ENCODE measurements at regions not wholly inside any gene's neighbourhood (a gene's known extent, or its start where the extent isn't known, plus 50 kb on each side); places are given as distances from the start of the nearest gene placed in this dataset.

GRCh38 chr2:188786368-188786841 lies 187.8 kb upstream of the COL3A1 start:
- no peak for TF ChIP-seq POLR2A (IDR thresholded peaks at IDR 0.05)
- TF ChIP-seq, protein P1, sequence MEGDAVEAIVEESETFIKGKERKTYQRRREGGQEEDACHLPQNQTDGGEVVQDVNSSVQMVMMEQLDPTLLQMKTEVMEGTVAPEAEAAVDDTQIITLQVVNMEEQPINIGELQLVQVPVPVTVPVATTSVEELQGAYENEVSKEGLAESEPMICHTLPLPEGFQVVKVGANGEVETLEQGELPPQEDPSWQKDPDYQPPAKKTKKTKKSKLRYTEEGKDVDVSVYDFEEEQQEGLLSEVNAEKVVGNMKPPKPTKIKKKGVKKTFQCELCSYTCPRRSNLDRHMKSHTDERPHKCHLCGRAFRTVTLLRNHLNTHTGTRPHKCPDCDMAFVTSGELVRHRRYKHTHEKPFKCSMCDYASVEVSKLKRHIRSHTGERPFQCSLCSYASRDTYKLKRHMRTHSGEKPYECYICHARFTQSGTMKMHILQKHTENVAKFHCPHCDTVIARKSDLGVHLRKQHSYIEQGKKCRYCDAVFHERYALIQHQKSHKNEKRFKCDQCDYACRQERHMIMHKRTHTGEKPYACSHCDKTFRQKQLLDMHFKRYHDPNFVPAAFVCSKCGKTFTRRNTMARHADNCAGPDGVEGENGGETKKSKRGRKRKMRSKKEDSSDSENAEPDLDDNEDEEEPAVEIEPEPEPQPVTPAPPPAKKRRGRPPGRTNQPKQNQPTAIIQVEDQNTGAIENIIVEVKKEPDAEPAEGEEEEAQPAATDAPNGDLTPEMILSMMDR (IDR thresholded peaks at IDR 0.05): no peak
